ENCODE measurements at regions not wholly inside any gene's neighbourhood (a gene's known extent, or its start where the extent isn't known, plus 50 kb on each side); places are given as distances from the start of the nearest gene placed in this dataset.

- H3K9me3 ChIP-seq (ENCODE audit: control insufficient read depth in 2 of 2, low read length in 2 of 2), result no peaks in the 10 kb centered on the region
- no peaks in the 10 kb centered on the region for H3K36me3 ChIP-seq (ENCODE audit: control insufficient read depth in 2 of 2, insufficient read depth in 2 of 2, low read length in 2 of 2)
- no peak overlapping the region for H3K4me3 ChIP-seq (ENCODE audit: low read length in 2 of 2)
- H3K4me1 ChIP-seq (ENCODE audit: control insufficient read depth in 2 of 2, insufficient read depth in 2 of 2, low read length in 2 of 2), result peaks cover 0 to 6% of the 10 kb centered on the region in 2 donors
- H3K9ac ChIP-seq (ENCODE audit: low read depth in 1 of 2, low read length in 2 of 2), result no peak overlapping the region
- H3K27me3 ChIP-seq (ENCODE audit: control insufficient read depth in 2 of 2, insufficient read depth in 2 of 2, low read length in 2 of 2), result no peaks in the 10 kb centered on the region
- no peak overlapping the region for H3K27ac ChIP-seq (ENCODE audit: low read depth in 2 of 2, low read length in 2 of 2)
These were observed 137.5 kb upstream of the C1GALT1 start for GRCh38 chr7:7044806-7045205.

- H3K27ac ChIP-seq (ENCODE audit: low read depth in 2 of 2, low read length in 2 of 2), result no peak overlapping the region
- H3K36me3 ChIP-seq (ENCODE audit: control insufficient read depth in 2 of 2, insufficient read depth in 2 of 2, low read length in 2 of 2), result no peaks in the 10 kb centered on the region
- no peaks in the 10 kb centered on the region for H3K27me3 ChIP-seq (ENCODE audit: control insufficient read depth in 2 of 2, insufficient read depth in 2 of 2, low read length in 2 of 2)
- no peaks in the 10 kb centered on the region for H3K9me3 ChIP-seq (ENCODE audit: control insufficient read depth in 2 of 2, low read length in 2 of 2)
- H3K9ac ChIP-seq (ENCODE audit: low read depth in 1 of 2, low read length in 2 of 2), result no peak overlapping the region
- H3K4me1 ChIP-seq (ENCODE audit: control insufficient read depth in 2 of 2, insufficient read depth in 2 of 2, low read length in 2 of 2), result peaks cover 7 to 19% of the 10 kb centered on the region in 2 donors
- H3K4me3 ChIP-seq (ENCODE audit: low read length in 2 of 2), result no peak overlapping the region
These were observed 134.1 kb upstream of the C1GALT1 start for GRCh38 chr7:7048213-7048612.

GRCh38 chr7:7051206-7051877, 131.0 kb upstream of the C1GALT1 start:
- Histone ChIP-seq H3K27me3 (ENCODE audit: control insufficient read depth in 2 of 2, insufficient read depth in 2 of 2, low read length in 2 of 2) (no peaks in the 10 kb centered on the region), H3K4me1 (ENCODE audit: control insufficient read depth in 2 of 2, insufficient read depth in 2 of 2, low read length in 2 of 2) (peaks cover 7 to 19% of the 10 kb centered on the region in 2 donors), H3K4me3 (ENCODE audit: low read length in 2 of 2) (peak overlapping the region in 1 of 2 donors; percentile 23), H3K36me3 (ENCODE audit: control insufficient read depth in 2 of 2, insufficient read depth in 2 of 2, low read length in 2 of 2) (no peaks in the 10 kb centered on the region), H3K9ac (ENCODE audit: low read depth in 1 of 2, low read length in 2 of 2) (peak overlapping the region in 1 of 2 donors; percentile 11), H3K9me3 (ENCODE audit: control insufficient read depth in 2 of 2, low read length in 2 of 2) (no peaks in the 10 kb centered on the region), H3K27ac (ENCODE audit: low read depth in 2 of 2, low read length in 2 of 2) (peak overlapping the region; percentile 19 to 57)

GRCh38 chr7:7054252-7054830, 128.0 kb upstream of the C1GALT1 start:
- H3K9me3 ChIP-seq (ENCODE audit: control insufficient read depth in 2 of 2, low read length in 2 of 2), result no peaks in the 10 kb centered on the region
- H3K27ac ChIP-seq (ENCODE audit: low read depth in 2 of 2, low read length in 2 of 2), result no peak overlapping the region
- no peak overlapping the region for H3K9ac ChIP-seq (ENCODE audit: low read depth in 1 of 2, low read length in 2 of 2)

GRCh38 chr7:7060828-7061599, 121.3 kb upstream of the C1GALT1 start:
- H3K4me1 ChIP-seq (ENCODE audit: control insufficient read depth in 2 of 2, insufficient read depth in 2 of 2, low read length in 2 of 2), result no peaks in the 10 kb centered on the region
- no peaks in the 10 kb centered on the region for H3K36me3 ChIP-seq (ENCODE audit: control insufficient read depth in 2 of 2, insufficient read depth in 2 of 2, low read length in 2 of 2)
- no peak overlapping the region for H3K27ac ChIP-seq (ENCODE audit: low read depth in 2 of 2, low read length in 2 of 2)
- H3K9me3 ChIP-seq (ENCODE audit: control insufficient read depth in 2 of 2, low read length in 2 of 2), result no peaks in the 10 kb centered on the region
- H3K9ac ChIP-seq (ENCODE audit: low read depth in 1 of 2, low read length in 2 of 2), result no peak overlapping the region
- no peak overlapping the region for H3K4me3 ChIP-seq (ENCODE audit: low read length in 2 of 2)
- H3K27me3 ChIP-seq (ENCODE audit: control insufficient read depth in 2 of 2, insufficient read depth in 2 of 2, low read length in 2 of 2), result peaks cover 0 to 2% of the 10 kb centered on the region in 2 donors

More at GRCh38 chr7:7054252-7054830, 128.0 kb upstream of the C1GALT1 start:
- Histone ChIP-seq H3K27me3 (ENCODE audit: control insufficient read depth in 2 of 2, insufficient read depth in 2 of 2, low read length in 2 of 2) (peaks cover 0 to 2% of the 10 kb centered on the region in 2 donors), H3K4me3 (ENCODE audit: low read length in 2 of 2) (no peak overlapping the region), H3K4me1 (ENCODE audit: control insufficient read depth in 2 of 2, insufficient read depth in 2 of 2, low read length in 2 of 2) (peaks cover 7 to 13% of the 10 kb centered on the region in 2 donors), H3K36me3 (ENCODE audit: control insufficient read depth in 2 of 2, insufficient read depth in 2 of 2, low read length in 2 of 2) (no peaks in the 10 kb centered on the region)

GRCh38 chr7:7077945-7078344, 104.4 kb upstream of the C1GALT1 start:
- no peak overlapping the region for H3K9ac ChIP-seq (ENCODE audit: low read depth in 1 of 2, low read length in 2 of 2)
- H3K27ac ChIP-seq (ENCODE audit: low read depth in 2 of 2, low read length in 2 of 2), result no peak overlapping the region
- no peaks in the 10 kb centered on the region for H3K27me3 ChIP-seq (ENCODE audit: control insufficient read depth in 2 of 2, insufficient read depth in 2 of 2, low read length in 2 of 2)
- no peak overlapping the region for H3K4me3 ChIP-seq (ENCODE audit: low read length in 2 of 2)
- no peaks in the 10 kb centered on the region for H3K4me1 ChIP-seq (ENCODE audit: control insufficient read depth in 2 of 2, insufficient read depth in 2 of 2, low read length in 2 of 2)
- H3K9me3 ChIP-seq (ENCODE audit: control insufficient read depth in 2 of 2, low read length in 2 of 2), result no peaks in the 10 kb centered on the region
- H3K36me3 ChIP-seq (ENCODE audit: control insufficient read depth in 2 of 2, insufficient read depth in 2 of 2, low read length in 2 of 2), result no peaks in the 10 kb centered on the region

GRCh38 chr7:7080802-7081201, 101.5 kb upstream of the C1GALT1 start:
- Histone ChIP-seq H3K4me3 (ENCODE audit: low read length in 2 of 2) (no peak overlapping the region), H3K9ac (ENCODE audit: low read depth in 1 of 2, low read length in 2 of 2) (no peak overlapping the region), H3K4me1 (ENCODE audit: control insufficient read depth in 2 of 2, insufficient read depth in 2 of 2, low read length in 2 of 2) (no peaks in the 10 kb centered on the region), H3K9me3 (ENCODE audit: control insufficient read depth in 2 of 2, low read length in 2 of 2) (no peaks in the 10 kb centered on the region), H3K27ac (ENCODE audit: low read depth in 2 of 2, low read length in 2 of 2) (no peak overlapping the region), H3K27me3 (ENCODE audit: control insufficient read depth in 2 of 2, insufficient read depth in 2 of 2, low read length in 2 of 2) (no peaks in the 10 kb centered on the region), H3K36me3 (ENCODE audit: control insufficient read depth in 2 of 2, insufficient read depth in 2 of 2, low read length in 2 of 2) (no peaks in the 10 kb centered on the region)

GRCh38 chr7:7090460-7090859, 91.9 kb upstream of the C1GALT1 start:
- Histone ChIP-seq H3K36me3 (ENCODE audit: control insufficient read depth in 2 of 2, insufficient read depth in 2 of 2, low read length in 2 of 2) (no peaks in the 10 kb centered on the region), H3K4me1 (ENCODE audit: control insufficient read depth in 2 of 2, insufficient read depth in 2 of 2, low read length in 2 of 2) (no peaks in the 10 kb centered on the region), H3K9ac (ENCODE audit: low read depth in 1 of 2, low read length in 2 of 2) (no peak overlapping the region)

GRCh38 chr7:7098280-7098818, 84.0 kb upstream of the C1GALT1 start:
- Histone ChIP-seq H3K9ac (ENCODE audit: low read depth in 1 of 2, low read length in 2 of 2) (no peak overlapping the region), H3K36me3 (ENCODE audit: control insufficient read depth in 2 of 2, insufficient read depth in 2 of 2, low read length in 2 of 2) (no peaks in the 10 kb centered on the region), H3K9me3 (ENCODE audit: control insufficient read depth in 2 of 2, low read length in 2 of 2) (no peaks in the 10 kb centered on the region), H3K27ac (ENCODE audit: low read depth in 2 of 2, low read length in 2 of 2) (no peak overlapping the region), H3K4me1 (ENCODE audit: control insufficient read depth in 2 of 2, insufficient read depth in 2 of 2, low read length in 2 of 2) (no peaks in the 10 kb centered on the region), H3K4me3 (ENCODE audit: low read length in 2 of 2) (no peak overlapping the region), H3K27me3 (ENCODE audit: control insufficient read depth in 2 of 2, insufficient read depth in 2 of 2, low read length in 2 of 2) (no peaks in the 10 kb centered on the region)

More at GRCh38 chr7:7090460-7090859, 91.9 kb upstream of the C1GALT1 start:
- Histone ChIP-seq H3K27ac (ENCODE audit: low read depth in 2 of 2, low read length in 2 of 2) (no peak overlapping the region), H3K4me3 (ENCODE audit: low read length in 2 of 2) (no peak overlapping the region), H3K9me3 (ENCODE audit: control insufficient read depth in 2 of 2, low read length in 2 of 2) (no peaks in the 10 kb centered on the region), H3K27me3 (ENCODE audit: control insufficient read depth in 2 of 2, insufficient read depth in 2 of 2, low read length in 2 of 2) (no peaks in the 10 kb centered on the region)

- Histone ChIP-seq H3K27ac (ENCODE audit: low read depth in 2 of 2, low read length in 2 of 2) (no peak overlapping the region), H3K4me1 (ENCODE audit: control insufficient read depth in 2 of 2, insufficient read depth in 2 of 2, low read length in 2 of 2) (no peaks in the 10 kb centered on the region), H3K9me3 (ENCODE audit: control insufficient read depth in 2 of 2, low read length in 2 of 2) (no peaks in the 10 kb centered on the region), H3K9ac (ENCODE audit: low read depth in 1 of 2, low read length in 2 of 2) (no peak overlapping the region), H3K4me3 (ENCODE audit: low read length in 2 of 2) (no peak overlapping the region), H3K27me3 (ENCODE audit: control insufficient read depth in 2 of 2, insufficient read depth in 2 of 2, low read length in 2 of 2) (no peaks in the 10 kb centered on the region), H3K36me3 (ENCODE audit: control insufficient read depth in 2 of 2, insufficient read depth in 2 of 2, low read length in 2 of 2) (no peaks in the 10 kb centered on the region)
These were observed 82.7 kb upstream of the C1GALT1 start for GRCh38 chr7:7099584-7100014.

Data from mucosa of rectum (tissue), 2 donors.